ENCODE measurements at regions not wholly inside any gene's neighbourhood (a gene's known extent, or its start where the extent isn't known, plus 50 kb on each side); places are given as distances from the start of the nearest gene placed in this dataset.
"Not testable (repeated sequence)": the region's sequence is repeated elsewhere in the genome, so short reads cannot be mapped to it uniquely, and the experiment has no call there.

- DNase-seq, result no peak
These were observed 198.5 kb upstream of the WSCD1 start for GRCh38 chr17:5871666-5872065.

- no peak for DNase-seq
These were observed 197.3 kb upstream of the WSCD1 start for GRCh38 chr17:5872831-5873230.

DNA sequence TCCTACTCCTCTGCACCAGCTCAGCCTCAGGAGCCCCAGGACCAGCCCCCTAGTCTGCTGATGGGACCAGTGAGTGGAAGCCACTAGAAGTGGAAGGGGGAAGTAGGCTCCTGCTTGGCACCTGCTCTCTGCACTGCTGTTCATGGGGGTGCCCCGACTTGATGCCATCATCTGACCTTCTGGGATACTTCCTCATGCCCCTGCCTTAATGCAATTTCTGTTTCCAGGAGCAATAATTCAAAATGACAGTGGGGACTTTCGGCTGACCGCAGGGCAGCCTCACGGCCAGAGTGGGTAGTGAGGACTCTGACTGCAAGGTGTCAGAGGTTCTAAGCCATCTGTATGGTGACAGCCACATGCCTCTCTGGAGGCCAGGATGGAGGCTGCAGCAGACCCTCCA lies 196.4 kb upstream of the WSCD1 start:
- no peak for DNase-seq

GRCh38 chr17:5874486-5874885 lies 195.7 kb upstream of the WSCD1 start:
- no peak for DNase-seq

GRCh38 chr17:5877366-5877765 lies 192.8 kb upstream of the WSCD1 start:
- no peak for DNase-seq

- no peak for DNase-seq
These were observed 192.2 kb upstream of the WSCD1 start for GRCh38 chr17:5877948-5878347.

DNA sequence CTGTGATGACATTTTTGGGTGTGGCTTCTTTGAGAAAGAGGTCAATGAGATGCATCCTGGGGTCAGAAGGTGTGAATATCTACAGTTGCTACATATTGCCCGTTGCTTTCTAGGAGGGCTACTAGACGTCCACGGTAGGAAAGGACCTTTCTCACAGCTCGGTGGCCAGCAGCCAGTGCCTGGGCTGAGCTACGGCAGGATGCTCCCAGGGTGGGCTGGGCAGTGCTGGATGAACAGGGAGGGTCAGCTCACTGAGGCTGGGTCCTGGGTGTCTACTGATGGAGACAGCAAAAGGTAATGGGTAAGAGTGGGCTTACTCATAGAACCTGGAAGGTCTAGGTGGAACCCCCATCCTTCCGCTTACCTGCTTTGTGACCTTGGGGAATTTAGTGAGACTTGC lies 188.3 kb upstream of the WSCD1 start:
- no peak for DNase-seq

GRCh38 chr17:5883775-5884665 lies 186.2 kb upstream of the WSCD1 start:
- DNase-seq, result no peak

DNA sequence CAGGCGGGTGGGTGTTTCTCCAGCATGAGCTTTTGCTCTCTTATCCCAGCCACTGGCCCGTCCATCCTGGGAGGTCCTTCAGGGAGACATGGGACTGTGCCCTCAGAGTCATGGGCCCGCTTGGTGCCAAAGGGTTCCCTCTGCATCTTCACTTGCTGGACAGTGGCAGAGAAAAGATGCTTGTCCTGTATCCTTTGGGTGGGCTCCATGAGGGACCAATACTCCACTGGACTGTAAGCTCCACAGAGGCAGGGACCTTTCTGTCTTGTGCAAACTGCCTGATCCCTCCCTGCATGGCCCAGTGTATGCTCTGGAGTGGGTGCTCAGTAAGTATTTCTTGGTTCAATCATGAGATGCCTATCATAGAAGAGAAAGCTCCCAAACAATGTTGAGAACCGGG lies 184.8 kb upstream of the WSCD1 start:
- DNase-seq, result no peak

DNA sequence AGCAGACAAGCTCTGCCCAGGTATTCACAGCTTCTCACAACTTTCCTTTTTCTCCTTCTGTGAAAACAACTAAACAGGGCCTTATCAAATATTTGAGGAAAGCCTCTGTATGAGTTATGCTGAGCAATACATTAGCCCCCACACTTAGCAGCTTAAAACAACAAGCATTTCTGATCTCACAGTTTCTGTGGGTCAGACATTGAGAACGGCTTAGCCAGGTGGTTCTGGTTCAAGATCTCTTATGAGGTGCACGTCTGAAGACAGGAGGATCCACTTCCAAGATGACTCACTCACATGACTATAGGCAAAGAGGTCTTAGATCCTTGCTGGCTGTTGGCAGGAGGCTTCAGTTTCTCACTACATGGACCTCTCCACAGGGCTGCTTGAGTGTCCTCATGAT lies 181.4 kb upstream of the WSCD1 start:
- DNase-seq, result no peak

GRCh38 chr17:5892921-5893675 lies 177.1 kb upstream of the WSCD1 start:
- DNase-seq, result no peak

- DNase-seq, result no peak
These were observed 176.4 kb upstream of the WSCD1 start for GRCh38 chr17:5893741-5894140.

DNA sequence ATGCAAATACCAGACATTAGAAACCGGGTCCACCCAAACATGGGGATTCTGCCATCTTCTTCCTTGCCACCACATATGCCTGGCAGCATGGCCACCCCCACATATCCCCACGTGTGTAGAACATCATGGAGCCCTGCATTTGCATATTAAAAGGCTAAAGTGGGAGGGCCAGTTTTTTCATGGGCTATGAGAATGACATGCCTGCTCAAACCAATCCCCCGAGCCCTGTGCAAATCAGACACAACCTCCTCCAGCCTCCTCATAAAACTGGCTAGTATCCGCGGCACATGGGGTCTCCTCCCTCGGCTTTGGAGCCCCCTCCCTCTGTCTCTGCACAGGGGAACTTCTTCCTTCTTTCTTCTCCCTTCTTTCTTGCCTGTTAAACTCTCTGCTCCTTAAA lies 174.9 kb upstream of the WSCD1 start:
- no peak for DNase-seq

DNA sequence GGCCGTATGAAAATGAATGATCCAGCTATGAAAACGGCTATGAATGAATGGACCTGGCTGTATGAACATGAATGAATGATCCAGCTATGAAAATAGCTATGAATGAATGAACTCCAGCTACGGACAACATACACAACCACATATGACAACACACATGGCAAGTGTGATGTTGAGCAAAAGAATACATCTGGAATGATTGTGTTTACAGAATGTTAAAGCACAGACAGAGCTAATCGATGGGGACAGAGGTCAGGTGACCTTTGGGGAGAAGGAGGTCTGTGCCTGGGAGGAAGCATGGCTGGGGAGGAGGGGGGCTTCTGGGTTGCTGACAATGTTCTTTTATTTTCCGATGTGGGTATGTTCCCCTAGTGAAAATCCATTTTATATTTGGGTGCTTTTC lies 174.0 kb upstream of the WSCD1 start:
- no peak for DNase-seq

- DNase-seq, result no peak
These were observed 172.8 kb upstream of the WSCD1 start for GRCh38 chr17:5897275-5897911.

- not testable (repeated sequence) for DNase-seq
These were observed 172.2 kb upstream of the WSCD1 start for GRCh38 chr17:5897981-5898380.

- no peak for DNase-seq
These were observed 171.8 kb upstream of the WSCD1 start for GRCh38 chr17:5898406-5898805.

DNA sequence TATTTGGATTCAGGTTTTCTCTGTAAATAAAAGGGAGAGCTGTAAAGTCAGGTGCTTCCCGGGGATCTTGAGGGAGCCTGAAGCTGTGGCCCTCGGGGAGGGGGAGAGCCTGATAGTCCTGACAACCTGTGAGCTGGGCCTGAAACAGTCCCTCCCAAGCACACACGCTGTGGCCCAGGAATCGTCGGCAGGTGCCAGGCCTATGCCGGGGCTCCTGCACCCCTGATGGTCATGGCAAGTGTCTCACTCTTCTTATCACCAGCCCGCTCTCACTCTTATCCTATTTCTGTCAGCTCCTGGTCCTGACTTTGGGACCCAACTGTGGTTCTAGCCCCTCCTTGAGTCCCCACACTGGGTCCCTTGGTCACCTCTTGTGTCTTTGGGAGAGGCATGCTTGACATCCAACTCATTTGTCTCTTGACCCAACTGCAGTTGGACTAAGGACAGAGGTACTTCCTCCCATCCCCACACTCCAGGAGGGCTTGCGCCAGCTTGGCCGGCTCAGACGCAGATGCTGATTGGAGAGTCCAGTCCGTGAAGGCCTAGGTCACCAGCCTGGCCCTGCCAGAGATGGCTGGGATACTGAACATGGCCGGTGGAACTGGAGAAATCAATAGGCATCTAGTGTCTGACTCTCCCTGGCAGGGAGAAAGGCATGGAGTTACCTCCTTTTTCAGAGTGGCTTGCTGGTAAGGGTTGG lies 170.5 kb upstream of the WSCD1 start:
- DNase-seq, result no peak

DNA sequence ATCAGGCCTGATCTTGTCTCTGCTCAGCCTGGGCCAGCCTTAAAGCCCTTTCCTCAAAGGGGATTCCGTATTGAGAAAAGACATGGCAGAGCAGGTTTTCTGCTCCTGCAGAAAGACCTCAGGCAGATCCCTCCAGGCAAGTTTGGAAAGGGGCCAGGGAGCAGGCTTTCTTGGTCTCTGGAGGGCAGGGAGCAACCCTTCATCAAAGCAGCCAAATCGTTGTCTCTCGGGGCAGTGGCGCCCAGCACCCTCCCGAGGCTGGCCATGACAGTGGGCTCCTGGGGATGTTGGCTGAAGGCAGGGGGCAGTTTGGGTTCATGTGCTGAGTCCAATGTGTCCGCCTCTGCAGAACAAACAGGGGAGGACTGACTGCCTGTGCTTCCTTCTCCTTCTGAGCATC lies 168.4 kb upstream of the WSCD1 start:
- no peak for DNase-seq

GRCh38 chr17:5902181-5903140 lies 167.7 kb upstream of the WSCD1 start:
- no peak for DNase-seq

DNA sequence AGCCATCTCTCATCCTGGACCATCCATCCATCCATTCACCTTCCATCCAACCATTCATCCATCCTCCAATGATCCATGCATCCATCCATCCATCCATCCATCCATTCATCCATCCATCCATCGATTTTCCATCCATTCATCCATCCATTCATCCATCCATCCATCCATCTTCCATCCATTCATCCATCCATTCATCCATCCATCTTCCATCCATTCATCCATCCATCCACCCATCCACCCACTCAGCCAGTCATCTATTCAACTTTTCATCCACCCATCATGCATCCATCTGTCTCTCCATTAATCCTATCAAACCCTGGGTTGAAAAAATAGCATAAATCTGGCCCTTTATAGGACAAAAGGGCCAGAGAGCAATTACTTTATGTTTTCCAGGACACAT lies 158.3 kb upstream of the WSCD1 start:
- DNase-seq, result no peak

- DNase-seq, result no peak
These were observed 157.1 kb upstream of the WSCD1 start for GRCh38 chr17:5913032-5913531.

Measured in activated gamma-delta T cell treated with Interleukin-2 at 50 U/mL for 16 hours (primary cell).